NCI-H526 (cell line): ENCODE measurements at regions not wholly inside any gene's neighbourhood (a gene's known extent, or its start where the extent isn't known, plus 50 kb on each side); places are given as distances from the start of the nearest gene placed in this dataset.
"Not testable (repeated sequence)": the region's sequence is repeated elsewhere in the genome, so short reads cannot be mapped to it uniquely, and the experiment has no call there.

Experiments
- DNase-seq, 2 experiments: peaks; one replicate each; lab custom pipeline; 2025; lab: John Stamatoyannopoulos, UW

GRCh38 chr1:69077633-69078032 is 490.1 kb upstream of the LRRC7 start:
- DNase-seq: no peak

GRCh38 chr1:69081668-69082067 is 486.1 kb upstream of the LRRC7 start:
- no peak for DNase-seq

- no peak for DNase-seq
Observed at GRCh38 chr1:69082312-69082711, 485.4 kb upstream of the LRRC7 start.

- no peak for DNase-seq
Observed at GRCh38 chr1:69086148-69086547, 481.6 kb upstream of the LRRC7 start.

GRCh38 chr1:69088571-69088970 is 479.2 kb upstream of the LRRC7 start:
- peak in 1 of 2 experiments; percentile 1 for DNase-seq

GRCh38 chr1:69090170-69090569 is 477.6 kb upstream of the LRRC7 start:
- DNase-seq: no peak

- no peak for DNase-seq
Observed at GRCh38 chr1:69090752-69091151, 477.0 kb upstream of the LRRC7 start.

- not testable (repeated sequence) for DNase-seq
Observed at GRCh38 chr1:69102058-69102457, 465.7 kb upstream of the LRRC7 start.

GRCh38 chr1:69103213-69103612 is 464.5 kb upstream of the LRRC7 start:
- no peak for DNase-seq

GRCh38 chr1:69103705-69104385 is 463.9 kb upstream of the LRRC7 start:
- no peak for DNase-seq

GRCh38 chr1:69104894-69105293 is 462.8 kb upstream of the LRRC7 start:
- no peak for DNase-seq

GRCh38 chr1:69109277-69109676 is 458.4 kb upstream of the LRRC7 start:
- no peak for DNase-seq

- peak in 1 of 2 experiments; percentile 5 for DNase-seq
Observed at GRCh38 chr1:69110851-69111250, 456.9 kb upstream of the LRRC7 start.

- not testable (repeated sequence) for DNase-seq
Observed at GRCh38 chr1:69120126-69120741, 447.5 kb upstream of the LRRC7 start.

GRCh38 chr1:69120817-69121216 is 446.9 kb upstream of the LRRC7 start:
- no peak for DNase-seq

GRCh38 chr1:69121723-69122122 is 446.0 kb upstream of the LRRC7 start:
- DNase-seq: no peak

GRCh38 chr1:69122373-69122772 is 445.3 kb upstream of the LRRC7 start:
- DNase-seq: no peak

- no peak for DNase-seq
Observed at GRCh38 chr1:69123486-69123885, 444.2 kb upstream of the LRRC7 start.

GRCh38 chr1:69126796-69127195 is 440.9 kb upstream of the LRRC7 start:
- DNase-seq: peak in 1 of 2 experiments; percentile 4

- no peak for DNase-seq
Observed at GRCh38 chr1:69128204-69128603, 439.5 kb upstream of the LRRC7 start.

- no peak for DNase-seq
Observed at GRCh38 chr1:69129538-69129937, 438.2 kb upstream of the LRRC7 start.

- DNase-seq: no peak
Observed at GRCh38 chr1:69138172-69138571, 429.6 kb upstream of the LRRC7 start.

- no peak for DNase-seq
Observed at GRCh38 chr1:69139007-69139406, 428.7 kb upstream of the LRRC7 start.

- DNase-seq: no peak
Observed at GRCh38 chr1:69146303-69146702, 421.4 kb upstream of the LRRC7 start.
